ENCODE measurements at regions not wholly inside any gene's neighbourhood (a gene's known extent, or its start where the extent isn't known, plus 50 kb on each side); places are given as distances from the start of the nearest gene placed in this dataset.

DNA sequence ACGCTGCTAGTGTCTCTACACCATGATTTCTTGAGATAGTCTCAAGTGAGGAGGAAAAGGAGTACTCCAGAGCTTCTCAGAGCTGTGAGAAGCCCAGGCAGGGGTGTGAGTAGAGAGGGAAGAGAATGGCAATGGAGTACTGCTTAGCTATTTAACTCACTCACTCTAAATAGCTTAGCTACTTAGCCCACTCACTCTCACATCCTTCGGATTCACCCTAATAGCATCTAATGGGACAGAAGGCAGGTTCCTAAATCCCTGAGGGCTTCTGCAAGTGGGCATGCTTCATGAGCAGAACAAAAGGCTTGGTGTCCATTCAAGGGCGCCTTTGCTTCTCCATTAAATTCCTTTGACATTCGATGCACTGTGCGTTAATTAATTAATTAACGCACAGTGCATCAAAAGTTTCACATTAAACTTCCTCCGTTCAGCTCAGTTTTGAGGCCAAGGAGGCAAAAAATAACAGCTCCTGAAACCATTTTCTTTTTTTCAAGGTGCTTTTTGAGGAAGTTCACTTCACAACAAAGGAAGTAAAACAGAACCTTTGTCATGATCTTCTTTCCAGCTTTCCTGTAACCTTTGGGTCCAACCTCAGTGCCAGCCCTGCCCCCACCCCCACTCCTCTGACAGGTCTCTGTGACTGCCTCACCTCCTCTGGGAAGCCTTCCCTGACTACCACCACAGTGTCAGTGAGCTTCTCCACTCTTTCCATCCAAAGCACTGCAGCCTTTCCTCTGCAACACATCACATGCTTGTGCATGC lies 294.0 kb downstream of the SEC61B start:
- TF ChIP-seq, protein P1, sequence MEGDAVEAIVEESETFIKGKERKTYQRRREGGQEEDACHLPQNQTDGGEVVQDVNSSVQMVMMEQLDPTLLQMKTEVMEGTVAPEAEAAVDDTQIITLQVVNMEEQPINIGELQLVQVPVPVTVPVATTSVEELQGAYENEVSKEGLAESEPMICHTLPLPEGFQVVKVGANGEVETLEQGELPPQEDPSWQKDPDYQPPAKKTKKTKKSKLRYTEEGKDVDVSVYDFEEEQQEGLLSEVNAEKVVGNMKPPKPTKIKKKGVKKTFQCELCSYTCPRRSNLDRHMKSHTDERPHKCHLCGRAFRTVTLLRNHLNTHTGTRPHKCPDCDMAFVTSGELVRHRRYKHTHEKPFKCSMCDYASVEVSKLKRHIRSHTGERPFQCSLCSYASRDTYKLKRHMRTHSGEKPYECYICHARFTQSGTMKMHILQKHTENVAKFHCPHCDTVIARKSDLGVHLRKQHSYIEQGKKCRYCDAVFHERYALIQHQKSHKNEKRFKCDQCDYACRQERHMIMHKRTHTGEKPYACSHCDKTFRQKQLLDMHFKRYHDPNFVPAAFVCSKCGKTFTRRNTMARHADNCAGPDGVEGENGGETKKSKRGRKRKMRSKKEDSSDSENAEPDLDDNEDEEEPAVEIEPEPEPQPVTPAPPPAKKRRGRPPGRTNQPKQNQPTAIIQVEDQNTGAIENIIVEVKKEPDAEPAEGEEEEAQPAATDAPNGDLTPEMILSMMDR (conservative IDR thresholded peaks at IDR 0.05) = no peak
- Mint-ChIP-seq H3K36me3 (ENCODE audit: low read depth) (no peaks in the 10 kb centered on the region), H3K9me3 (no peaks in the 10 kb centered on the region), H3K27ac (ENCODE audit: unreplicated experiment) (no peak overlapping the region), H3K4me3 (no peak overlapping the region), H3K4me1 (peaks cover 5% of the 10 kb centered on the region), H3K27me3 (ENCODE audit: low read depth) (no peaks in the 10 kb centered on the region)
- no peak for DNase-seq (ENCODE audit: low read depth, low spot score)

DNA sequence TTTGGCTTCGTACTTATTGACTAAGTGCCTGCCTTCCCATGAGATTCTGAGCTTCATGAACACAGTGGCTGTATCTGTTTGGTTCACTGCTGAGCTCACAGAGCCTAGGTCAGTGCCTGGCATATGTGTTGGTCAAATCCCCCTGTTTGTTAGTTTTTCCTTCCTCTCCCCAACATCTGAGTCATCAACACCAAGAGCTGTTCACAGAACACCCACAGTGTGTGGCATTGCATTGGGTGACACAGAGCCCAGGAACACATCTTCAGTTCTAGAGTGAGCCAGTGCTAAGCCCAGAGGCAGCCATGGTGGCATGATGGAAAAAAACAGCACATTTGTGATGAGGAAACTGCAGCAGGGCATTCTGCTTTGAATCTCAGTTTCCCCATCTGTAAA lies 294.6 kb downstream of the SEC61B start:
- H3K4me1 Mint-ChIP-seq = peaks cover 4% of the 10 kb centered on the region
- H3K9me3 Mint-ChIP-seq = peaks cover 3% of the 10 kb centered on the region
- H3K36me3 Mint-ChIP-seq (ENCODE audit: low read depth) = no peaks in the 10 kb centered on the region
- H3K27ac Mint-ChIP-seq (ENCODE audit: unreplicated experiment) = no peak overlapping the region
- DNase-seq (ENCODE audit: low read depth, low spot score) = no peak
- H3K4me3 Mint-ChIP-seq = no peak overlapping the region
- TF ChIP-seq, protein P1 (conservative IDR thresholded peaks at IDR 0.05) = no peak
- no peaks in the 10 kb centered on the region for H3K27me3 Mint-ChIP-seq (ENCODE audit: low read depth)

DNA sequence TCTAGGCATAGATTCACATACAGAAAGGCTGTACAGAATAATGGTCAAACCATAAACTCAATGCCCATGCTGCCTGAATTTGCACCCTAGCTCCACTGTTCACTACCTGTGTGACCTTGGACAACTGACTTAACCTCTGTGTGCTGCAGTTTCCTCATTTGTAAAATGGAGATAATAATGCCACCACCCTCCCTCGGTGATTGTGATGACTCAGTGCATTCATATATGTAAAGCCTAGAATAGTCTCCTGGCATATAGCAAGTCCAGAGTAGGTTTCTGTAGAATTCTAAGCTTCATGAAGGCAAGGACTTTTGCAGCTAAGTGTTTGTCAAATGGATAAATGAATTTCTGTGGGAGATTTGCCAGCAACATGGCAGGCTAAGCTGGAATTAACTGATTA lies 297.8 kb upstream of the NR4A3 start:
- TF ChIP-seq, protein P1 (conservative IDR thresholded peaks at IDR 0.05) = no peak
- Mint-ChIP-seq H3K36me3 (ENCODE audit: low read depth) (no peaks in the 10 kb centered on the region), H3K9me3 (peaks cover 7% of the 10 kb centered on the region), H3K4me3 (no peak overlapping the region), H3K27me3 (ENCODE audit: low read depth) (no peaks in the 10 kb centered on the region), H3K4me1 (peaks cover 4% of the 10 kb centered on the region), H3K27ac (ENCODE audit: unreplicated experiment) (no peak overlapping the region)
- DNase-seq (ENCODE audit: low read depth, low spot score) = no peak

DNA sequence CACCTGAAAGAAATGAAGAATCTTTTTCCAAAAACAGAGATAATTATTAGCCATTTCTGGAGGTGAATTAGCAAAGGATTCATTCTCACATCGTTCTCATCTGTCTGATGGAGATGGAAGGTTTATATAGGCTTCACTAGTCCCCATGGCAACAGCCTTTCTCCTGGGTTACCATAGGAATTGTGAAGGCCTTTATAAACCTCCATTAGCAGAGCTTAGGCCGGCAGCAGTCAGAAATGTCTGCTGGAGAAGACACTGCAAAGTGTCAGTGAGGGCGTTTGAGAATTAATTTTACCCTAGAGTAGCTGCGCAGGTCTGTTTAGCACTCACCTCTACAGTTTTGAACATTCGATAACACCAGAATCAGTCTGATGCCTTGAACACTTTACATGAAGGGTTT lies 290.4 kb upstream of the NR4A3 start:
- DNase-seq (ENCODE audit: low read depth, low spot score) = peak; percentile 5
- TF ChIP-seq, protein P1 (conservative IDR thresholded peaks at IDR 0.05) = no peak
- Mint-ChIP-seq H3K27me3 (ENCODE audit: low read depth) (no peaks in the 10 kb centered on the region), H3K27ac (ENCODE audit: unreplicated experiment) (no peak overlapping the region), H3K4me3 (no peak overlapping the region), H3K36me3 (ENCODE audit: low read depth) (peaks cover 8% of the 10 kb centered on the region), H3K9me3 (peaks cover 21% of the 10 kb centered on the region), H3K4me1 (peaks cover 11% of the 10 kb centered on the region)

DNA sequence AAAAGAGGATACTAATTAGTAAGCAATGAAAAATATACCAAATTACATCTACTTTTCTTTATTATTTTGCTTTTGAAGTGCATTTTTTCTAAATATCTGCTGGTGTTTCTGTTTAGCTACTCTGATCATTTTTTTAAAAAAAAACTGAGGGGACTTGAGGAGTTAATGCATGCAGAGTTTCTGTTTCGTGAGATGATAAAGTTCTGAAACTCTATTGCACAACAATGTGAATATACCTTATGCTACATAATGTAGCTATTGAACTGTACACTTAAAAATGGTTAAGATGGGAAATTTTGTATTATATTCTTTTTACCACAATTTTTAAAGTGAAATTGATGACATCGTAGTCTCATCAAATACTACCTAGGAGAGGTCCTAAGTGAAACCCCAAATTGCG lies 288.3 kb upstream of the NR4A3 start:
- H3K4me1 Mint-ChIP-seq = peaks cover 11% of the 10 kb centered on the region
- no peak overlapping the region for H3K4me3 Mint-ChIP-seq
- TF ChIP-seq, protein P1 (conservative IDR thresholded peaks at IDR 0.05) = no peak
- no peak overlapping the region for H3K27ac Mint-ChIP-seq (ENCODE audit: unreplicated experiment)
- DNase-seq (ENCODE audit: low read depth, low spot score) = no peak
- H3K27me3 Mint-ChIP-seq (ENCODE audit: low read depth) = no peaks in the 10 kb centered on the region
- peaks cover 24% of the 10 kb centered on the region for H3K9me3 Mint-ChIP-seq
- H3K36me3 Mint-ChIP-seq (ENCODE audit: low read depth) = peaks cover 8% of the 10 kb centered on the region

Data from neural crest cell (in vitro differentiated cells).